Aorta (tissue), 5 donors: ENCODE measurements at regions not wholly inside any gene's neighbourhood (a gene's known extent, or its start where the extent isn't known, plus 50 kb on each side); places are given as distances from the start of the nearest gene placed in this dataset.

Source experiments
- ATAC-seq: fragments of 200-7000 bp; cut with Tn5 transposase; one replicate; pipeline ENCODE4 v1.9.1; 2022; ENCODE audit warnings: moderate library complexity; ENCODE audit not compliant: low FRiP score
- DNase-seq, 2 donors: peaks; one replicate each; pipeline ENCODE4 v3.0.0-alpha.2; 2020
- H3K27ac ChIP-seq, 2 donors: one replicate each; pipeline ENCODE4 v1.5.1; 2013; ENCODE audit warnings: low read length in 2 of 2, mild to moderate bottlenecking in 2 of 2, moderate library complexity in 2 of 2, control low read depth in 1 of 2, inconsistent platforms in 1 of 2, low read depth in 1 of 2
- H3K27me3 ChIP-seq, 2 donors: one replicate each; pipeline ENCODE4 v1.6.1; 2013; ENCODE audit warnings: control low read depth in 1 of 2, low read length in 1 of 2, mild to moderate bottlenecking in 1 of 2, moderate library complexity in 1 of 2; ENCODE audit not compliant: insufficient read depth in 2 of 2, control insufficient read depth in 1 of 2
- H3K36me3 ChIP-seq, 2 donors: one replicate each; pipeline ENCODE4 v1.6.1; 2013; ENCODE audit warnings: control low read depth in 1 of 2, low read length in 1 of 2, mild to moderate bottlenecking in 1 of 2; ENCODE audit not compliant: insufficient read depth in 2 of 2, control insufficient read depth in 1 of 2
- H3K4me1 ChIP-seq, 2 donors: one replicate each; pipeline ENCODE4 v1.6.1; 2013; ENCODE audit warnings: low read length in 2 of 2, control low read depth in 1 of 2, mild to moderate bottlenecking in 1 of 2, moderate library complexity in 1 of 2; ENCODE audit not compliant: insufficient read depth in 2 of 2, control insufficient read depth in 1 of 2
- H3K4me3 ChIP-seq, 2 donors: one replicate each; pipeline ENCODE4 v1.5.1; 2013; ENCODE audit warnings: low read length in 2 of 2, control low read depth in 1 of 2, mild to moderate bottlenecking in 1 of 2
- H3K9me3 ChIP-seq: one replicate; pipeline ENCODE4 v1.6.1; 2013; ENCODE audit warnings: mild to moderate bottlenecking, low read length; ENCODE audit not compliant: control insufficient read depth
- WGBS, 2 donors: extraction: QIAGEN DNeasy Blood & Tissue Kit; methylation state at CpG; one replicate each; pipeline ENCODE4 v1.1.7; 2013; 5-methylcytosine and 5-hydroxymethylcytosine counted together
- intact Hi-C, 2 donors: fragments of 100-400 bp; cut with DNase I; formaldehyde crosslinking; loops; one replicate each; pipeline versions ENCODE4 v1.14.2 to v1.15.0; 2022
- donor health status: healthy with polysubstance abuse.
- donor health status: Bipolar disorder and iron deficiency.
- donor health status: DM: no; HTN: no; CAD: no.
- donor health status: DM: no; HTN: no; CAD: no.
- donor health status: DM: yes; HTN: yes; CAD: no.

- no peak for ATAC-seq
- WGBS, 2 donors, result 23 to 32% methylated on average over 4 of the region's 4 CpGs
- DNase-seq, result no peak
- Histone ChIP-seq H3K9me3 (no peaks in the 10 kb centered on the region), H3K4me3 (no peak overlapping the region), H3K4me1 (peaks cover 2 to 3% of the 10 kb centered on the region in 2 donors), H3K27me3 (no peaks in the 10 kb centered on the region), H3K36me3 (no peaks in the 10 kb centered on the region), H3K27ac (no peak overlapping the region)
- intact Hi-C loops, result no loop called here
These were observed 93.7 kb upstream of the UBE3A start for GRCh38 chr15:25532269-25533140.

GRCh38 chr15:25529774-25530173 lies 91.0 kb upstream of the UBE3A start:
- Histone ChIP-seq H3K27ac (no peak overlapping the region), H3K9me3 (no peaks in the 10 kb centered on the region), H3K36me3 (no peaks in the 10 kb centered on the region), H3K27me3 (no peaks in the 10 kb centered on the region), H3K4me1 (peaks cover 2 to 3% of the 10 kb centered on the region in 2 donors), H3K4me3 (no peak overlapping the region)
- intact Hi-C loops, result no loop called here
- no peak for DNase-seq
- no peak for ATAC-seq
- 67 to 96% methylated on average over 3 of the region's 3 CpGs for WGBS, 2 donors

GRCh38 chr15:25527118-25527517 lies 88.3 kb upstream of the UBE3A start:
- H3K4me1 ChIP-seq, result no peaks in the 10 kb centered on the region
- no peaks in the 10 kb centered on the region for H3K9me3 ChIP-seq
- DNase-seq (no peak), ATAC-seq (no peak)
- no peaks in the 10 kb centered on the region for H3K36me3 ChIP-seq
- WGBS, 2 donors, result 55 to 82% methylated on average over 3 of the region's 3 CpGs
- H3K4me3 ChIP-seq, result no peak overlapping the region
- H3K27me3 ChIP-seq, result no peaks in the 10 kb centered on the region
- H3K27ac ChIP-seq, result no peak overlapping the region
- intact Hi-C loops, result no loop called here

- no peak overlapping the region for H3K27ac ChIP-seq
- no peaks in the 10 kb centered on the region for H3K9me3 ChIP-seq
- ATAC-seq, result no peak
- no peaks in the 10 kb centered on the region for H3K36me3 ChIP-seq
- no peaks in the 10 kb centered on the region for H3K27me3 ChIP-seq
- intact Hi-C loops, result no loop called here
- WGBS, 2 donors, result 73 to 78% methylated on average over 8 of the region's 8 CpGs
- H3K4me1 ChIP-seq, result no peaks in the 10 kb centered on the region
- no peak for DNase-seq
- H3K4me3 ChIP-seq, result no peak overlapping the region
These were observed 86.9 kb upstream of the UBE3A start for GRCh38 chr15:25525741-25526140.

- Histone ChIP-seq H3K36me3 (no peaks in the 10 kb centered on the region), H3K4me1 (peaks cover 0 to 4% of the 10 kb centered on the region in 2 donors), H3K27me3 (no peaks in the 10 kb centered on the region), H3K27ac (no peak overlapping the region), H3K9me3 (no peaks in the 10 kb centered on the region), H3K4me3 (no peak overlapping the region)
- ATAC-seq (no peak), DNase-seq (no peak)
- WGBS, 2 donors, result 87 to 97% methylated on average over 6 of the region's 6 CpGs
- intact Hi-C loops, result no loop called here
These were observed 76.8 kb upstream of the UBE3A start for GRCh38 chr15:25515633-25516032.

GRCh38 chr15:25514522-25514921 lies 75.7 kb upstream of the UBE3A start:
- intact Hi-C loops, result loop anchor here in 1 of 2 donors (5.0 kb wide), 1 partner anchor 48 kb away; no protein-coding TSS in a partner anchor
- Histone ChIP-seq H3K4me1 (peaks cover 0 to 4% of the 10 kb centered on the region in 2 donors), H3K27me3 (no peaks in the 10 kb centered on the region), H3K4me3 (no peak overlapping the region), H3K9me3 (no peaks in the 10 kb centered on the region), H3K36me3 (no peaks in the 10 kb centered on the region), H3K27ac (no peak overlapping the region)
- ATAC-seq (no peak), DNase-seq (no peak)
- 92 to 94% methylated on average over 9 of the region's 9 CpGs for WGBS, 2 donors

- H3K4me1 ChIP-seq, result peaks cover 0 to 4% of the 10 kb centered on the region in 2 donors
- H3K27me3 ChIP-seq, result no peaks in the 10 kb centered on the region
- no peak overlapping the region for H3K4me3 ChIP-seq
- peak; percentile 34 for ATAC-seq
- intact Hi-C loops, result loop anchor here in 1 of 2 donors (5.0 kb wide), 1 partner anchor 49 kb away; no protein-coding TSS in a partner anchor
- 10 to 19% methylated on average over 3 of the region's 3 CpGs for WGBS, 2 donors
- no peaks in the 10 kb centered on the region for H3K9me3 ChIP-seq
- no peak overlapping the region for H3K27ac ChIP-seq
- DNase-seq, result no peak
- H3K36me3 ChIP-seq, result no peaks in the 10 kb centered on the region
These were observed 74.1 kb upstream of the UBE3A start for GRCh38 chr15:25512957-25513356.

GRCh38 chr15:25510146-25510545 lies 71.3 kb upstream of the UBE3A start:
- 74 to 80% methylated on average over 4 of the region's 4 CpGs for WGBS, 2 donors
- no peaks in the 10 kb centered on the region for H3K36me3 ChIP-seq
- no peaks in the 10 kb centered on the region for H3K9me3 ChIP-seq
- no peak overlapping the region for H3K27ac ChIP-seq
- no peak for DNase-seq
- no peak for ATAC-seq
- H3K4me1 ChIP-seq, result peaks cover 0 to 4% of the 10 kb centered on the region in 2 donors
- H3K27me3 ChIP-seq, result no peaks in the 10 kb centered on the region
- intact Hi-C loops, result loop anchor here in 1 of 2 donors (5.0 kb wide), 1 partner anchor 52 kb away; no protein-coding TSS in a partner anchor
- no peak overlapping the region for H3K4me3 ChIP-seq

GRCh38 chr15:25509703-25510102 lies 70.9 kb upstream of the UBE3A start:
- DNase-seq (no peak), ATAC-seq (no peak)
- Histone ChIP-seq H3K27ac (no peak overlapping the region), H3K36me3 (no peaks in the 10 kb centered on the region), H3K9me3 (no peaks in the 10 kb centered on the region), H3K27me3 (no peaks in the 10 kb centered on the region), H3K4me3 (no peak overlapping the region), H3K4me1 (peaks cover 0 to 4% of the 10 kb centered on the region in 2 donors)
- intact Hi-C loops, result loop anchor here (5.0 to 10.0 kb wide), 12 partner anchors 53 to 1355 kb away; partner anchors contain the start of genes ATP10A (in 1 of the 2) and GABRA5 (in 1 of the 2)
- 58 to 65% methylated on average over 4 of the region's 4 CpGs for WGBS, 2 donors
